ENCODE measurements at regions not wholly inside any gene's neighbourhood (a gene's known extent, or its start where the extent isn't known, plus 50 kb on each side); places are given as distances from the start of the nearest gene placed in this dataset.

- H3K27ac ChIP-seq, result no peak overlapping the region
- H3K36me3 ChIP-seq, result no peaks in the 10 kb centered on the region
- no peaks in the 10 kb centered on the region for H3K4me1 ChIP-seq (ENCODE audit: low read depth)
- no peak overlapping the region for H3K4me3 ChIP-seq
- no peaks in the 10 kb centered on the region for H3K9me3 ChIP-seq (ENCODE audit: low read depth)
- DNase-seq (ENCODE audit: low read depth in 1 of 2, low spot score in 1 of 2), result peak in 1 of 2 donors; percentile 1
- no peaks in the 10 kb centered on the region for H3K27me3 ChIP-seq
- TF ChIP-seq, protein P1, sequence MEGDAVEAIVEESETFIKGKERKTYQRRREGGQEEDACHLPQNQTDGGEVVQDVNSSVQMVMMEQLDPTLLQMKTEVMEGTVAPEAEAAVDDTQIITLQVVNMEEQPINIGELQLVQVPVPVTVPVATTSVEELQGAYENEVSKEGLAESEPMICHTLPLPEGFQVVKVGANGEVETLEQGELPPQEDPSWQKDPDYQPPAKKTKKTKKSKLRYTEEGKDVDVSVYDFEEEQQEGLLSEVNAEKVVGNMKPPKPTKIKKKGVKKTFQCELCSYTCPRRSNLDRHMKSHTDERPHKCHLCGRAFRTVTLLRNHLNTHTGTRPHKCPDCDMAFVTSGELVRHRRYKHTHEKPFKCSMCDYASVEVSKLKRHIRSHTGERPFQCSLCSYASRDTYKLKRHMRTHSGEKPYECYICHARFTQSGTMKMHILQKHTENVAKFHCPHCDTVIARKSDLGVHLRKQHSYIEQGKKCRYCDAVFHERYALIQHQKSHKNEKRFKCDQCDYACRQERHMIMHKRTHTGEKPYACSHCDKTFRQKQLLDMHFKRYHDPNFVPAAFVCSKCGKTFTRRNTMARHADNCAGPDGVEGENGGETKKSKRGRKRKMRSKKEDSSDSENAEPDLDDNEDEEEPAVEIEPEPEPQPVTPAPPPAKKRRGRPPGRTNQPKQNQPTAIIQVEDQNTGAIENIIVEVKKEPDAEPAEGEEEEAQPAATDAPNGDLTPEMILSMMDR (IDR thresholded peaks at IDR 0.05; ENCODE audit: low read depth, low read length), result no peak
Measured at GRCh38 chrX:130974323-130974722, 71.3 kb upstream of the ENOX2 start.

DNA sequence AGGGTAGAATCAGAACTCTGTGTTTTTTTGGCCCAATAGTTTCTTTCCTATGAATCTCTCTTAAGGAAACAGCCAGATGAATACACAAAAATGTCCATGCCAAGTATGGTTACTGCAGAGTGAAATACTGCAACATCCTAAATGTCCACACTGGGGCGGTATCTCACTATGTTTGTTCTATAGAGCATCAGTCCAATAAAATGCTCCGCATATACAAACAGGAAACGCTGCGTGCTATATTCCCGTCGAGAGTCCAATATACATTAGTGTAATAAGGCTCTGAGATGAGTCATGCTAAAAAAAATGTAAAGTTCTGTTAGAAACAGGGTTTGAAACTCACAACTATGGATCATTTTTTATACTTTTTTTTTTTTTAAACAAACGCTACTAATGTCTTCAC lies 72.9 kb upstream of the ENOX2 start:
- H3K4me3 ChIP-seq, result no peak overlapping the region
- no peak overlapping the region for H3K27ac ChIP-seq
- TF ChIP-seq, protein P1 (IDR thresholded peaks at IDR 0.05; ENCODE audit: low read depth, low read length), result peak; percentile 52
- H3K9me3 ChIP-seq (ENCODE audit: low read depth), result no peaks in the 10 kb centered on the region
- H3K27me3 ChIP-seq, result no peaks in the 10 kb centered on the region
- DNase-seq (ENCODE audit: low read depth in 1 of 2, low spot score in 1 of 2), result peak; percentile 55 to 75
- no peaks in the 10 kb centered on the region for H3K36me3 ChIP-seq
- no peaks in the 10 kb centered on the region for H3K4me1 ChIP-seq (ENCODE audit: low read depth)

GRCh38 chrX:130981836-130982235 lies 76.3 kb upstream of the ARHGAP36 start:
- DNase-seq (ENCODE audit: low read depth in 1 of 2, low spot score in 1 of 2), result peak in 1 of 2 donors; percentile 1
- Histone ChIP-seq H3K9me3 (ENCODE audit: low read depth) (no peaks in the 10 kb centered on the region), H3K27ac (no peak overlapping the region), H3K4me1 (ENCODE audit: low read depth) (no peaks in the 10 kb centered on the region), H3K27me3 (peaks cover 3% of the 10 kb centered on the region), H3K4me3 (no peak overlapping the region), H3K36me3 (no peaks in the 10 kb centered on the region)
- TF ChIP-seq, protein P1 (IDR thresholded peaks at IDR 0.05; ENCODE audit: low read depth, low read length), result no peak

DNA sequence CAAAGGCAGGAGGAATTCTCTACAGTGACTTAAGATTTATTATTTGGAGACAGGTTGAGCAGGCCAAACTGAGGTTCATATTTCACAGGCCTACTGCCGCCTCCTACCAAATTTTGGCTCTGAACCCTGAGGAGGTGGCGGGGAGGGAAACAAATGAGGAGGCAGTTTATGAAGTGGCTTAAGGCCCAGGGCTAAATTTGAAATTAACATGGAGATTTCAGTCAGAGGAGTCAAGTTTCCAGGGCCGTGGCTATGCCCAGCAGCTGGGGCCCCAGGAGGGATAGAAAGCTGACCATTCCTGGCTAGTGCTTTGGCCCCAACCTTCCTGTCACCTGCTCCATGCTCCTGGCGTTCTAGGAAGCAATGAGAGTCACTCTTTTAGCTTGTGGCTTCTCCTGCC lies 73.4 kb upstream of the ARHGAP36 start:
- peak in 1 of 2 donors; percentile 6 for DNase-seq (ENCODE audit: low read depth in 1 of 2, low spot score in 1 of 2)
- Histone ChIP-seq H3K27ac (no peak overlapping the region), H3K36me3 (no peaks in the 10 kb centered on the region), H3K4me1 (ENCODE audit: low read depth) (no peaks in the 10 kb centered on the region), H3K27me3 (peaks cover 3% of the 10 kb centered on the region), H3K9me3 (ENCODE audit: low read depth) (no peaks in the 10 kb centered on the region), H3K4me3 (no peak overlapping the region)
- TF ChIP-seq, protein P1 (IDR thresholded peaks at IDR 0.05; ENCODE audit: low read depth, low read length), result no peak

GRCh38 chrX:130987241-130987640 lies 70.9 kb upstream of the ARHGAP36 start:
- no peaks in the 10 kb centered on the region for H3K9me3 ChIP-seq (ENCODE audit: low read depth)
- H3K27me3 ChIP-seq, result peaks cover 2% of the 10 kb centered on the region
- no peak overlapping the region for H3K27ac ChIP-seq
- H3K4me1 ChIP-seq (ENCODE audit: low read depth), result no peaks in the 10 kb centered on the region
- TF ChIP-seq, protein P1 (IDR thresholded peaks at IDR 0.05; ENCODE audit: low read depth, low read length), result no peak
- no peaks in the 10 kb centered on the region for H3K36me3 ChIP-seq
- H3K4me3 ChIP-seq, result no peak overlapping the region
- DNase-seq (ENCODE audit: low read depth in 1 of 2, low spot score in 1 of 2), result no peak

DNA sequence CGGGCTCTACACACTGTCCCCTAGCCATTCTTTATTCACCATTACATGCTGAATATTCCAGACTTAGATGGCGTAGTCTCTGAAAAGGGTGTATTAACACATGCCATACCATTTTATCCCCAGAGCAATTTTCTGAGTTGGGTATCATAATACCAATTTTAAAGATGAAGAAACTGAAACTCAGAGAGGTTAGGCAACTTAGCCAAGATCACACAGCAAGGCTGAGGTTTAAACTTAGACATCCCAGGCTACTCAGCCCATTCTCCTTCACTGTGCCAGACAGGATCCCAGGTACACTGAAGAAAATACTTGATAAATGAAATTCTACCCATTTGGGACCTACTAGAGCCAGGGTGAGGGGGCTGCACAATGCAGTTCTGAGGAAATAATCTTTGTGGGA lies 67.4 kb upstream of the ARHGAP36 start:
- Histone ChIP-seq H3K27me3 (no peaks in the 10 kb centered on the region), H3K36me3 (no peaks in the 10 kb centered on the region), H3K4me1 (ENCODE audit: low read depth) (no peaks in the 10 kb centered on the region), H3K4me3 (no peak overlapping the region), H3K9me3 (ENCODE audit: low read depth) (no peaks in the 10 kb centered on the region), H3K27ac (no peak overlapping the region)
- TF ChIP-seq, protein P1 (IDR thresholded peaks at IDR 0.05; ENCODE audit: low read depth, low read length), result no peak
- DNase-seq (ENCODE audit: low read depth in 1 of 2, low spot score in 1 of 2), result no peak
